ENCODE measurements at regions not wholly inside any gene's neighbourhood (a gene's known extent, or its start where the extent isn't known, plus 50 kb on each side); places are given as distances from the start of the nearest gene placed in this dataset.
"Not testable (repeated sequence)": the region's sequence is repeated elsewhere in the genome, so short reads cannot be mapped to it uniquely, and the experiment has no call there.

- Histone ChIP-seq H3K27ac (no peak overlapping the region), H3K4me3 (no peak overlapping the region), H3K9me3 (peaks cover 0 to 13% of the 10 kb centered on the region in 2 donors), H3K27me3 (no peaks in the 10 kb centered on the region), H3K36me3 (no peaks in the 10 kb centered on the region), H3K4me1 (no peaks in the 10 kb centered on the region)
- no peak for DNase-seq (ENCODE audit: low spot score)
- TF ChIP-seq CTCF (IDR thresholded peaks at IDR 0.05), result no peak
Measured at GRCh38 chr2:208757364-208757763, 350.8 kb downstream of the PTH2R start.

GRCh38 chr2:208773074-208773473 is 366.5 kb downstream of the PTH2R start:
- not testable (repeated sequence) for H3K4me1 ChIP-seq; H3K27me3 ChIP-seq; DNase-seq (ENCODE audit: low spot score); H3K27ac ChIP-seq; H3K9me3 ChIP-seq; H3K36me3 ChIP-seq; H3K4me3 ChIP-seq

GRCh38 chr2:208781166-208781565 is 374.6 kb downstream of the PTH2R start:
- no peak for DNase-seq (ENCODE audit: low spot score)
- no peak overlapping the region for H3K27ac ChIP-seq

GRCh38 chr2:208782097-208782496 is 375.5 kb downstream of the PTH2R start:
- TF ChIP-seq CTCF (IDR thresholded peaks at IDR 0.05), result no peak
- DNase-seq (ENCODE audit: low spot score), result no peak

More at GRCh38 chr2:208781166-208781565, 374.6 kb downstream of the PTH2R start:
- TF ChIP-seq CTCF (IDR thresholded peaks at IDR 0.05), result no peak
- Histone ChIP-seq H3K9me3 (no peaks in the 10 kb centered on the region), H3K4me3 (no peak overlapping the region), H3K27me3 (no peaks in the 10 kb centered on the region), H3K36me3 (no peaks in the 10 kb centered on the region), H3K4me1 (no peaks in the 10 kb centered on the region)

GRCh38 chr2:208783184-208783583 is 376.6 kb downstream of the PTH2R start:
- H3K9me3 ChIP-seq, result no peaks in the 10 kb centered on the region

More at GRCh38 chr2:208782097-208782496, 375.5 kb downstream of the PTH2R start:
- Histone ChIP-seq H3K27ac (no peak overlapping the region), H3K36me3 (no peaks in the 10 kb centered on the region), H3K4me1 (no peaks in the 10 kb centered on the region), H3K9me3 (no peaks in the 10 kb centered on the region), H3K4me3 (no peak overlapping the region), H3K27me3 (no peaks in the 10 kb centered on the region)

GRCh38 chr2:208784774-208785173 is 378.2 kb downstream of the PTH2R start:
- not testable (repeated sequence) for H3K9me3 ChIP-seq; H3K4me3 ChIP-seq; H3K4me1 ChIP-seq; H3K27ac ChIP-seq; H3K36me3 ChIP-seq; DNase-seq (ENCODE audit: low spot score); H3K27me3 ChIP-seq

More at GRCh38 chr2:208783184-208783583, 376.6 kb downstream of the PTH2R start:
- DNase-seq (ENCODE audit: low spot score), result no peak
- Histone ChIP-seq H3K36me3 (no peaks in the 10 kb centered on the region), H3K27me3 (no peaks in the 10 kb centered on the region), H3K4me1 (no peaks in the 10 kb centered on the region), H3K27ac (no peak overlapping the region), H3K4me3 (no peak overlapping the region)
- no peak for TF ChIP-seq CTCF (IDR thresholded peaks at IDR 0.05)

- Histone ChIP-seq H3K27me3 (no peaks in the 10 kb centered on the region), H3K9me3 (no peaks in the 10 kb centered on the region), H3K4me1 (no peaks in the 10 kb centered on the region), H3K27ac (no peak overlapping the region), H3K36me3 (no peaks in the 10 kb centered on the region), H3K4me3 (no peak overlapping the region)
- no peak for TF ChIP-seq CTCF (IDR thresholded peaks at IDR 0.05)
- no peak for DNase-seq (ENCODE audit: low spot score)
Measured at GRCh38 chr2:208791257-208791656, 384.7 kb downstream of the PTH2R start.
